ENCODE measurements at regions not wholly inside any gene's neighbourhood (a gene's known extent, or its start where the extent isn't known, plus 50 kb on each side); places are given as distances from the start of the nearest gene placed in this dataset.

GRCh38 chr11:15889363-15890030 lies 466.8 kb downstream of the SOX6 start:
- DNase-seq = no peak

- DNase-seq = no peak
These were observed 466.2 kb downstream of the SOX6 start for GRCh38 chr11:15890031-15890713.

GRCh38 chr11:15893080-15893492 lies 463.3 kb downstream of the SOX6 start:
- peak; percentile 8 for DNase-seq

- no peak for DNase-seq
These were observed 460.3 kb downstream of the SOX6 start for GRCh38 chr11:15896026-15896425.

GRCh38 chr11:15896530-15896929 lies 459.8 kb downstream of the SOX6 start:
- no peak for DNase-seq

- DNase-seq = peak; percentile 3
These were observed 459.0 kb downstream of the SOX6 start for GRCh38 chr11:15897211-15897960.

- DNase-seq = no peak
These were observed 455.3 kb downstream of the SOX6 start for GRCh38 chr11:15901054-15901453.

- no peak for DNase-seq
These were observed 454.6 kb downstream of the SOX6 start for GRCh38 chr11:15901790-15902189.

- DNase-seq = no peak
These were observed 453.1 kb downstream of the SOX6 start for GRCh38 chr11:15903246-15903645.

GRCh38 chr11:15905366-15906104 lies 450.8 kb downstream of the SOX6 start:
- DNase-seq = no peak

GRCh38 chr11:15906481-15907035 lies 449.8 kb downstream of the SOX6 start:
- DNase-seq = no peak

- DNase-seq = no peak
These were observed 448.5 kb downstream of the SOX6 start for GRCh38 chr11:15907806-15908205.

- DNase-seq = peak; percentile 13
These were observed 446.3 kb downstream of the SOX6 start for GRCh38 chr11:15909937-15910598.

- DNase-seq = no peak
These were observed 445.6 kb downstream of the SOX6 start for GRCh38 chr11:15910761-15911160.

GRCh38 chr11:15911377-15912044 lies 444.8 kb downstream of the SOX6 start:
- no peak for DNase-seq

GRCh38 chr11:15912291-15912690 lies 444.1 kb downstream of the SOX6 start:
- DNase-seq = no peak

GRCh38 chr11:15912825-15913224 lies 443.5 kb downstream of the SOX6 start:
- no peak for DNase-seq

GRCh38 chr11:15913261-15913660 lies 443.1 kb downstream of the SOX6 start:
- no peak for DNase-seq

Measured in suppressor macrophage treated with lipopolysaccharide for 4 hours (primary cell).